AG09309 (cell line): ENCODE measurements at regions not wholly inside any gene's neighbourhood (a gene's known extent, or its start where the extent isn't known, plus 50 kb on each side); places are given as distances from the start of the nearest gene placed in this dataset.

Experiments
- DNase-seq: peaks from one replicate; pipeline ENCODE4 v3.0.0-alpha.2; 2010; ENCODE audit warnings: low read depth
- H3K4me3 ChIP-seq: 2 replicates; pipeline ENCODE4 v1.5.1; 2011; ENCODE audit warnings: mild to moderate bottlenecking, low read depth, low read length, moderate library complexity; ENCODE audit not compliant: control insufficient read depth
- TF ChIP-seq, protein P1 (sequence below): IDR thresholded peaks from 2 replicates; pipeline ENCODE4 v1.5.1; 2011; ENCODE audit warnings: mild to moderate bottlenecking, low read depth, low read length, inconsistent platforms; ENCODE audit not compliant: insufficient read depth, control insufficient read depth; ENCODE audit errors: missing control alignments

DNA sequence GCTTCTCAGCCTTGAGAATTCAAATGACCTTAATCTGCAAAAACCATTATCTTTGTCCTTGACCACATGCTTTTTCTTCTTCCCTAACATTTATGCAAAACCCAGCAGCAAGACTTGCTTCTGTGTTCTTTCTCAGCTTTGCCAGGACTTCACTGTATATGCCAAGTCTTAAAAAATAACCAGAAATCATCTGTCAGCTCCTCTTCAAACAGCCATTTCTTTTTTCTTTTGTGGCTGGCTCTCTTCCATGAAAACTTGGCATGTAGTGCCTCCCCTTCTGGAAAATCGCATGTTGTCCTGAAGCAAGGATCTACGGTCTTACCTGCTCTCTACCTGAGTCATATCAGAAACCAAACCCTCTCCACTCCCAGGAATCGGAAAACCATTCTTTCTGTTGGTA, 364.9 kb downstream of the RPS29 start:
- TF ChIP-seq, protein P1, sequence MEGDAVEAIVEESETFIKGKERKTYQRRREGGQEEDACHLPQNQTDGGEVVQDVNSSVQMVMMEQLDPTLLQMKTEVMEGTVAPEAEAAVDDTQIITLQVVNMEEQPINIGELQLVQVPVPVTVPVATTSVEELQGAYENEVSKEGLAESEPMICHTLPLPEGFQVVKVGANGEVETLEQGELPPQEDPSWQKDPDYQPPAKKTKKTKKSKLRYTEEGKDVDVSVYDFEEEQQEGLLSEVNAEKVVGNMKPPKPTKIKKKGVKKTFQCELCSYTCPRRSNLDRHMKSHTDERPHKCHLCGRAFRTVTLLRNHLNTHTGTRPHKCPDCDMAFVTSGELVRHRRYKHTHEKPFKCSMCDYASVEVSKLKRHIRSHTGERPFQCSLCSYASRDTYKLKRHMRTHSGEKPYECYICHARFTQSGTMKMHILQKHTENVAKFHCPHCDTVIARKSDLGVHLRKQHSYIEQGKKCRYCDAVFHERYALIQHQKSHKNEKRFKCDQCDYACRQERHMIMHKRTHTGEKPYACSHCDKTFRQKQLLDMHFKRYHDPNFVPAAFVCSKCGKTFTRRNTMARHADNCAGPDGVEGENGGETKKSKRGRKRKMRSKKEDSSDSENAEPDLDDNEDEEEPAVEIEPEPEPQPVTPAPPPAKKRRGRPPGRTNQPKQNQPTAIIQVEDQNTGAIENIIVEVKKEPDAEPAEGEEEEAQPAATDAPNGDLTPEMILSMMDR, result no peak

DNA sequence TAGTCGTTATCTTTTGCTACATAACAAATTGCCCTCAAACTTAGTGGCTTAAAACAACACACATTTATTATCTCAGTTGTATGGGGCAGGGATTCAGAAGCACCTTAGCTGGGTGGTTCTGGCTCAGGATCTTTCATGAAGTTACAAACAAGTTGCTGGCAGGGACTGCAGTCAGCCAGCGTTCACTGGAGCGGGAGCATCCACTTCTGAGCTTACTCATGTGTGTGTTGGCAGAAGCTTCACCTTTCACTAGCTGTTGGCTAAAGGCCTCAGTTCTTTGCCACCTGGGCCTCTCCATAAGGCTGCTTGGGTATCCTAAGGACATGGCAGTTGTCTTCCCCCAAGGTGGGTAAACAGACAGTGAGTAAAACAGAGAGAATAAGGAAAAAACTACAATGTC, 365.7 kb downstream of the RPS29 start:
- TF ChIP-seq, protein P1, result no peak
- no peak for DNase-seq
- no peak overlapping the region for H3K4me3 ChIP-seq

More for the DNA sequence above, 364.9 kb downstream of the RPS29 start:
- H3K4me3 ChIP-seq, result no peak overlapping the region
- no peak for DNase-seq

DNA sequence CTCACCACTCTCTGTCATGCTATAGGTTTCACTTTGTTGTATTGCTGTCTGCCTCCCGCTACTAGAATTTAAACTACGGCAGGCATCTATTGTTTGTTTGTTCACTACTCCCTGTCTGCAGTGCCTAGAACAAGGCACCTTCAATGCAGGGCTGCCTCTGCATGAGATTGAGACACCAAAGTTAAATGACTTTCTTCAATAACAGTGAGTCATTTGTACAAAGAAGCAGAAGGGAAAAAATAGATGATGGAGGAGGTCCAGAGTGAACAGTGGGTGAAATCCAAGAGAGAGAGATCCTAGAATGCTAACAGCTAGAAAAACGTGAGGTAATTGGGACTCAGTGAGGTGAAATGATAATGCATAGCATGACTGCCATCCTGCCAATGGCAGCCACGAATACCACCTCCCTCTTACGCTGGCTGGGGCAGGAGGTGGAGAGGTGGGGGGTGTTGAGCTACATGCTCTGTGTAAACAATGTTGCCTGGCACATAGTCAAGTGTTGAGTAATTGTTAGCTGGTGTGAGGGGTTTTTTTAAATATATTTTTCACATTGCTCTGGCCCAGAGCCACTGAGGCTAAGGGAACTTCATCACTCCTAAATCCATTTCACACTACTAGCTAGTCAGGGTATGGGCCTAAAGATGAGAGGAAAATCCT, 367.6 kb downstream of the RPS29 start:
- no peak for DNase-seq
- TF ChIP-seq, protein P1, result no peak
- H3K4me3 ChIP-seq, result no peak overlapping the region

DNA sequence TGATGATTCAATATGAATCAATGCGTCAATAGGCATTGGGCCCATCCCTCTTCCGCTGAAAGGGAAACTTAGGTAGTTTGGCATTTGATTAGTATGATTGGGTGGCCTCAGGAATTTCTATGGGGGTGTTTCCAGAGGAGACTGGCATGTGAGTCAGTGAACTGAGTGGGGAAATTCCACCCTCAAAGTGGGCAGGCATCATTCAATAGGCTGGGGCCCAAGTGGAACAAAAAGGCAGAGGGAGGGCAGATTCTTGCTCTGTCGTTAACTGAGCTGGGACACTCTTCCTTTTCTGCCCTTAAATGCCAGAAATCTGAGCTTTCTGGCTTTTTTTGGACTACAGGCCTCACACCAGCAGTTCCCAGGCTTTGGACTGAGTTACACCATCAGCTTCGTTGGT, 373.5 kb downstream of the RPS29 start:
- TF ChIP-seq, protein P1, result no peak
- H3K4me3 ChIP-seq, result no peak overlapping the region
- DNase-seq, result no peak

DNA sequence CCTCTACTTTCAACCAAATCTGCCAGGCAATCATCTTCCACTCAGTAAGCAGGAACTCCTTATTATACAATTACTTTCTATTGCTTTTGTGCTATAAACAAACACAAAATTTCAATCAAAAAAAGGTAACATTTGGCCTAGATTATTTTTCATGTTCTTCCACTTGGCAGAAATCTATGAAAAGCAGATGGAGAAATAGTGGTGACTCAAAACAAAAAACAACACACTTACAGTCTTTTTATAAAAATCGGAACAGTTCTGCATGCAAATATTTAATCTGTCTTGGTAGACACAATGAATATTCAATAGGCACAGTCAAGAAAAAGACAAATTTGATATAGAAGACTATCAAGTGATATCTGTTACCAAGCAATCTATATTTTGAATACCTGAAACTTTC, 376.8 kb downstream of the RPS29 start:
- no peak overlapping the region for H3K4me3 ChIP-seq
- no peak for DNase-seq
- TF ChIP-seq, protein P1, result no peak

DNA sequence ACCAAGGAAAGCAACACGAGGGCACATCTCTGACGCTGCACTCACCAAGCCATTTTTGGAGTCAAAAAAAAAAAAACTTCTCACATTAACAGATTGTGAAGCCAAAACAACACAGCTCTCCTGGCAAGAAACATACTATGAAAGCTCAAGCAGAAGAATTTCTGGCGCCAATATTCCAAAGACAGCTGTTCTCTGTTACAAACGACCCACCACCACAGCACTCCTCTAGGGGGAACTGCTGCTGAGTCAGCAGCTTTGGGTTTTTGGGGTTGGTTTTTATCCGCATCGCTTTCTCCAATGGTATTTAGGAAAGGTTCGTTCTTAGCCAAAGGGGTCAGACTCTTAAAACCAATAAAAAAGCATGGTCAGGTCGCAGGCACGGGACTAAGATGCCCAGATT, 379.4 kb downstream of the RPS29 start:
- DNase-seq, result no peak
- no peak overlapping the region for H3K4me3 ChIP-seq
- TF ChIP-seq, protein P1, result no peak
